ENCODE measurements at regions not wholly inside any gene's neighbourhood (a gene's known extent, or its start where the extent isn't known, plus 50 kb on each side); places are given as distances from the start of the nearest gene placed in this dataset.

DNA sequence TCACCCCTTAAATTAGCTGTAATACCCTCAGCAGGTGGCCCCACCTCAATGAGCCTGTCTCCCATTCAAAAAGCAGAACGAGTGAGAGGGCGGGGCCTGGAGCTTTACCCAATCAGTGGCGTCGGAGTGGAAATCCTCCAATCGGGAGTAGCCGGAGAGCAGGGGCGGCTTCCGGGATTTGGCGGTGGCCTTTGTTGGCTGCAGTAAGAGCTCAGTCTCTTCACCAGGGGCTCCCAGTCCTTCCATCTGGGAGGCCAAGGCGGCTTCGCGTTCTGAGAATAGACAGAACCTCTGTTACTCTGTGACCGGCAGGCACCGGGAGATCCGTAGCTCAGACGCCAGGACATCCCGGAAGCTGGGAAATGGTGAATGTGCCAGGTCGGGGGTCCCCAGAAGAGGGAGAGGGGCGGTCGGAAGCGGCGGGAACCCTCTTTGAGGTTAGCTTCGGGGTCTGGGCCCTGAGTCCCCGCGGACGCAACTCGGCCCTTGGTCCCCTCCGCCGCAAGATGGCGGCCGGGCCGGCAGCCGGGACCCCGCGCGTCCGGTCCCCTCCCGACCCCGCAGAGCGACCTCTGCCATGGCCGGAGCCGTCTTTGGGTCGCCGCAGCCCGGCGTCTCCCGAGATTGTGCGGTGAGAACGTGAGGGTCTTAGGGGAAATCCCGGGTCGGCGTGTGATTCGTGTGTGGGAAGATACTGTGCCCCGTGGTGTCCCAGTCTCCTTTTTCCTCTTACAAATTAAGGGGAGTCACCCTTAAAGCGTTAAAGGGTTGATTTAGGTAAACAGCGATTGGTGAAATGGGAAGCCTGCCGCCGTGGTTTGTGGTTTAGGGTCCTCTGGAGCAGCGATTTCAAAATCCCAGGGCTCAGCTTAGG lies 160.3 kb upstream of the ZNF267 start:
- peaks cover 0 to 17% of the 10 kb centered on the region in 2 experiments for H3K36me3 ChIP-seq (replicated peaks in 1 of 2; ENCODE audit: control extremely low read depth in 1 of 2, control insufficient read depth in 1 of 2, extremely low read depth in 1 of 2, insufficient read depth in 2 of 2, low read length in 1 of 2)
- no peaks in the 10 kb centered on the region for H3K27me3 ChIP-seq (replicated peaks in 1 of 4; ENCODE audit: control extremely low read depth in 1 of 4, control insufficient read depth in 3 of 4, insufficient read depth in 4 of 4, low read length in 3 of 4)
- POLR2A ChIA-PET: interaction anchor here (0.6 to 1.7 kb wide), 5 partner anchors 11 to 790 kb away, joined by 3 to 7 read pairs (median 4); partner anchors contain the start of genes FBXL19, STX4 and ZNF267
- intact Hi-C loops (cut with micrococcal nuclease): loop anchor here (1.0 to 5.0 kb wide), 3 partner anchors 13 to 205 kb away; partner anchors contain the start of genes RUSF1 and ZNF267
- TF ChIP-seq EZH2 (IDR thresholded peaks at IDR 0.05; ENCODE audit: borderline replicate concordance, insufficient read depth, low read depth, low read length, poor library complexity, severe bottlenecking): no peak
- TF ChIP-seq, protein P1, sequence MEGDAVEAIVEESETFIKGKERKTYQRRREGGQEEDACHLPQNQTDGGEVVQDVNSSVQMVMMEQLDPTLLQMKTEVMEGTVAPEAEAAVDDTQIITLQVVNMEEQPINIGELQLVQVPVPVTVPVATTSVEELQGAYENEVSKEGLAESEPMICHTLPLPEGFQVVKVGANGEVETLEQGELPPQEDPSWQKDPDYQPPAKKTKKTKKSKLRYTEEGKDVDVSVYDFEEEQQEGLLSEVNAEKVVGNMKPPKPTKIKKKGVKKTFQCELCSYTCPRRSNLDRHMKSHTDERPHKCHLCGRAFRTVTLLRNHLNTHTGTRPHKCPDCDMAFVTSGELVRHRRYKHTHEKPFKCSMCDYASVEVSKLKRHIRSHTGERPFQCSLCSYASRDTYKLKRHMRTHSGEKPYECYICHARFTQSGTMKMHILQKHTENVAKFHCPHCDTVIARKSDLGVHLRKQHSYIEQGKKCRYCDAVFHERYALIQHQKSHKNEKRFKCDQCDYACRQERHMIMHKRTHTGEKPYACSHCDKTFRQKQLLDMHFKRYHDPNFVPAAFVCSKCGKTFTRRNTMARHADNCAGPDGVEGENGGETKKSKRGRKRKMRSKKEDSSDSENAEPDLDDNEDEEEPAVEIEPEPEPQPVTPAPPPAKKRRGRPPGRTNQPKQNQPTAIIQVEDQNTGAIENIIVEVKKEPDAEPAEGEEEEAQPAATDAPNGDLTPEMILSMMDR (IDR thresholded peaks at IDR 0.05): peak; percentile 15
- peak; percentile 93 for DNase-seq
- no peaks in the 10 kb centered on the region for H3K9me3 Mint-ChIP-seq (ENCODE audit: insufficient read depth)
- peak overlapping the region; percentile 85 to 98 (median 89) for H3K4me3 ChIP-seq (ENCODE audit: control extremely low read depth in 1 of 5, extremely low read depth in 1 of 5, insufficient read depth in 1 of 5, low read depth in 2 of 5, low read length in 4 of 5)
- peak overlapping the region; percentile 89 to 93 for H3K27ac ChIP-seq (ENCODE audit: low read length in 2 of 2)
- peak overlapping the region; percentile 98 for H3K4me3 Mint-ChIP-seq
- peak overlapping the region; percentile 90 for H3K9ac ChIP-seq (ENCODE audit: low read length)
- H3K79me2 ChIP-seq (ENCODE audit: control insufficient read depth, insufficient read depth, low read length): peaks cover 48% of the 10 kb centered on the region
- H3K27ac Mint-ChIP-seq: peak overlapping the region; percentile 98
- H3K4me1 ChIP-seq (ENCODE audit: control insufficient read depth in 2 of 2, insufficient read depth in 2 of 2, low read length in 2 of 2): peaks cover 30 to 31% of the 10 kb centered on the region in 2 donors
- peaks cover 44% of the 10 kb centered on the region for H3K4me1 Mint-ChIP-seq
- H4K20me1 ChIP-seq (ENCODE audit: control insufficient read depth, insufficient read depth, low read length, poor library complexity, severe bottlenecking): peaks cover 19% of the 10 kb centered on the region
- ATAC-seq (ENCODE audit: low read depth): peak; percentile 96
- CTCF ChIA-PET: interaction anchor here (0.6 to 4.9 kb wide), 4 partner anchors 14 to 255 kb away, joined by 3 to 38 read pairs (median 4); no protein-coding TSS in a partner anchor
- no peaks in the 10 kb centered on the region for H3K27me3 Mint-ChIP-seq
- H3K9me3 ChIP-seq (ENCODE audit: control extremely low read depth in 1 of 3, control insufficient read depth in 2 of 3, insufficient read depth in 1 of 3, low read length in 2 of 3): no peaks in the 10 kb centered on the region
- under 1% methylated on average over 57 of the region's 59 CpGs for WGBS (ENCODE audit: insufficient coverage)
- peak overlapping the region; percentile 77 for H2AFZ ChIP-seq (ENCODE audit: insufficient read depth, low read depth, low read length, poor library complexity, severe bottlenecking)
- H3K4me2 ChIP-seq (replicated peaks; ENCODE audit: low read depth, low read length, poor library complexity, severe bottlenecking): peak overlapping the region; percentile 74
